ENCODE measurements at regions not wholly inside any gene's neighbourhood (a gene's known extent, or its start where the extent isn't known, plus 50 kb on each side); places are given as distances from the start of the nearest gene placed in this dataset.

- H3K4me3 ChIP-seq (ENCODE audit: low read depth, low read length), result no peak overlapping the region
- TF ChIP-seq CTCF (conservative IDR thresholded peaks at IDR 0.05; ENCODE audit: low read depth, low read length), result no peak
- no peak for DNase-seq (ENCODE audit: low read depth)
These were observed 91.6 kb downstream of the MICALL2 start for GRCh38 chr7:1367501-1368183.

GRCh38 chr7:1368184-1368681 is 91.0 kb downstream of the MICALL2 start:
- no peak for DNase-seq (ENCODE audit: low read depth)
- no peak overlapping the region for H3K4me3 ChIP-seq (ENCODE audit: low read depth, low read length)
- TF ChIP-seq CTCF (conservative IDR thresholded peaks at IDR 0.05; ENCODE audit: low read depth, low read length), result no peak

GRCh38 chr7:1368682-1369571 is 90.3 kb downstream of the MICALL2 start:
- no peak for DNase-seq (ENCODE audit: low read depth)
- TF ChIP-seq CTCF (conservative IDR thresholded peaks at IDR 0.05; ENCODE audit: low read depth, low read length), result no peak

GRCh38 chr7:1369916-1370657 is 89.2 kb downstream of the MICALL2 start:
- no peak overlapping the region for H3K4me3 ChIP-seq (ENCODE audit: low read depth, low read length)
- DNase-seq (ENCODE audit: low read depth), result no peak
- no peak for TF ChIP-seq CTCF (conservative IDR thresholded peaks at IDR 0.05; ENCODE audit: low read depth, low read length)

More at GRCh38 chr7:1368682-1369571, 90.3 kb downstream of the MICALL2 start:
- H3K4me3 ChIP-seq (ENCODE audit: low read depth, low read length), result no peak overlapping the region

- no peak for DNase-seq (ENCODE audit: low read depth)
- TF ChIP-seq CTCF (conservative IDR thresholded peaks at IDR 0.05; ENCODE audit: low read depth, low read length), result no peak
- no peak overlapping the region for H3K4me3 ChIP-seq (ENCODE audit: low read depth, low read length)
These were observed 88.5 kb downstream of the MICALL2 start for GRCh38 chr7:1370738-1371137.

- TF ChIP-seq CTCF (conservative IDR thresholded peaks at IDR 0.05; ENCODE audit: low read depth, low read length), result no peak
- no peak overlapping the region for H3K4me3 ChIP-seq (ENCODE audit: low read depth, low read length)
- no peak for DNase-seq (ENCODE audit: low read depth)
These were observed 87.2 kb downstream of the MICALL2 start for GRCh38 chr7:1372063-1372462.
